ENCODE measurements at regions not wholly inside any gene's neighbourhood (a gene's known extent, or its start where the extent isn't known, plus 50 kb on each side); places are given as distances from the start of the nearest gene placed in this dataset.

- no peak overlapping the region for H3K9ac ChIP-seq
- 61 to 69% methylated on average over 5 of the region's 5 CpGs for WGBS, 2 experiments (ENCODE audit: low coverage in 1 of 2, low lambda C conversion rate in 2 of 2, missing lambda C conversion rate in 2 of 2)
- in situ Hi-C loops (cut with MboI): no loop called here
- H3F3A ChIP-seq (ENCODE audit: insufficient read depth): no peaks in the 10 kb centered on the region
- no peaks in the 10 kb centered on the region for H3K4me1 ChIP-seq (ENCODE audit: insufficient read depth)
- no peaks in the 10 kb centered on the region for H3K36me3 ChIP-seq (ENCODE audit: low read depth)
- TF ChIP-seq EZH2phosphoT487 (IDR thresholded peaks at IDR 0.05; ENCODE audit: insufficient read depth, low read depth): no peak
- no peak for TF ChIP-seq EZH2 (IDR thresholded peaks at IDR 0.05; ENCODE audit: insufficient read depth, poor library complexity, severe bottlenecking)
- no peak overlapping the region for H2AFZ ChIP-seq
- H3K27me3 ChIP-seq (replicated peaks; ENCODE audit: insufficient read depth): no peaks in the 10 kb centered on the region
- no peaks in the 10 kb centered on the region for H4K20me1 ChIP-seq (ENCODE audit: insufficient read depth)
- H3K9me2 ChIP-seq (ENCODE audit: insufficient read depth): no peaks in the 10 kb centered on the region
- no peak for DNase-seq
- no peak overlapping the region for H3K4me3 ChIP-seq
- no peaks in the 10 kb centered on the region for H3K79me2 ChIP-seq (ENCODE audit: insufficient read depth)
- H3K9me3 ChIP-seq (ENCODE audit: low read depth): no peaks in the 10 kb centered on the region
- no peak overlapping the region for H3K4me2 ChIP-seq (ENCODE audit: unreplicated experiment)
- no peak overlapping the region for H3K27ac ChIP-seq
Measured at GRCh38 chr11:115629456-115630015, 125.3 kb upstream of the CADM1 start.

DNA sequence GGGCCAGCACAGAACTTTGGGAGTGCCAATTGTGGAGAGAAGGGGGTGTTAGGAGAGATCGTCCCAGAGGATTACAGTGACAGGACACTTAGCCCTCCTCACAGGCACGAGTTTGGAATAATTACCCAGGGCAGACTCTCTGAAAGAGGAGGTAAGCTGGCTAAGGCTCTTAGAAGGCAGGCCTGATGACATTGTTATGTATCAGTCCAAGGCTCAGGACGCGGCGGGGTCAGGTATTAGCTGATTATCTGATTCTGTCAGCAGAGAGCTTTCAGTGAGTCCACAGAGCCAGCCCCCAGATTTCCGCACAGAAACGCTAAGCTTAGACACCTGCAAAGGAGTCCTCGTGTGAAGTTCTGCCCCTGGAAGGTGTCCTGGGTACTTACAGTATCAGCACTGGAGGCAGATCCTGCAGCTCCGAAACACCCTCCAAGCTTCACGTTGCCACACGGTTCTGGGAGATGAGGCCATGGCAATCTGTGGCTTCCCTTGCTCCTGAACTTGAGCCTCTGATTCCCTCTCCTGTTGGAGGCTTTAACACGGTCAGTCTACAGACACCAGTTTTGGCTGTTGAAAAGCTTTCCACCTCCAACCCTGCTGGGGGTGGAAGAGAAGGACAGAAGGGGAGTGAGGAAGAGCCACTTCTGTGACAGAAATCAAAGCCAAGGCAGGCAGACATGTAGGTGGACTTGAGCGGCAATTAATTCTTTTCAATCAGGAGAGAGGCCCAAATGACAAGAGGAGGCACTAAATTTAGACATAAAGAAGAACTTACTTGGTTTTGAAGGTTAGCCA is 123.6 kb upstream of the CADM1 start:
- Histone ChIP-seq H3K36me3 (ENCODE audit: low read depth) (no peaks in the 10 kb centered on the region), H3K27me3 (replicated peaks; ENCODE audit: insufficient read depth) (no peaks in the 10 kb centered on the region), H3K4me2 (ENCODE audit: unreplicated experiment) (no peak overlapping the region), H3K9ac (no peak overlapping the region), H3K79me2 (ENCODE audit: insufficient read depth) (no peaks in the 10 kb centered on the region), H3K9me3 (ENCODE audit: low read depth) (no peaks in the 10 kb centered on the region), H3K27ac (no peak overlapping the region), H3K4me1 (ENCODE audit: insufficient read depth) (no peaks in the 10 kb centered on the region), H3K9me2 (ENCODE audit: insufficient read depth) (no peaks in the 10 kb centered on the region), H3K4me3 (no peak overlapping the region), H4K20me1 (ENCODE audit: insufficient read depth) (no peaks in the 10 kb centered on the region), H2AFZ (no peak overlapping the region), H3F3A (ENCODE audit: insufficient read depth) (no peaks in the 10 kb centered on the region)
- TF ChIP-seq EZH2phosphoT487 (IDR thresholded peaks at IDR 0.05; ENCODE audit: insufficient read depth, low read depth): no peak
- TF ChIP-seq EZH2 (IDR thresholded peaks at IDR 0.05; ENCODE audit: insufficient read depth, poor library complexity, severe bottlenecking): no peak
- WGBS, 2 experiments (ENCODE audit: low coverage in 1 of 2, low lambda C conversion rate in 2 of 2, missing lambda C conversion rate in 2 of 2): 71 to 75% methylated on average over 13 of the region's 13 CpGs
- no peak for DNase-seq
- in situ Hi-C loops (cut with MboI): no loop called here

GRCh38 chr11:115627071-115627470 is 122.9 kb upstream of the CADM1 start:
- Histone ChIP-seq H3K79me2 (ENCODE audit: insufficient read depth) (no peaks in the 10 kb centered on the region), H2AFZ (no peak overlapping the region), H3K9me2 (ENCODE audit: insufficient read depth) (no peaks in the 10 kb centered on the region), H3K27ac (no peak overlapping the region), H3K27me3 (replicated peaks; ENCODE audit: insufficient read depth) (no peaks in the 10 kb centered on the region), H3K9ac (no peak overlapping the region), H3K4me1 (ENCODE audit: insufficient read depth) (peaks cover 6% of the 10 kb centered on the region; the same call in 1 of the 2 replicates), H3F3A (ENCODE audit: insufficient read depth) (0 out of 2 replicates have a peak, but pooled peaks cover 3% of the 10 kb centered on the region), H3K36me3 (ENCODE audit: low read depth) (no peaks in the 10 kb centered on the region), H3K4me3 (no peak overlapping the region), H3K4me2 (ENCODE audit: unreplicated experiment) (no peak overlapping the region), H4K20me1 (ENCODE audit: insufficient read depth) (no peaks in the 10 kb centered on the region), H3K9me3 (ENCODE audit: low read depth) (no peaks in the 10 kb centered on the region)
- DNase-seq: no peak
- TF ChIP-seq EZH2 (IDR thresholded peaks at IDR 0.05; ENCODE audit: insufficient read depth, poor library complexity, severe bottlenecking) (no peak), EZH2phosphoT487 (IDR thresholded peaks at IDR 0.05; ENCODE audit: insufficient read depth, low read depth) (no peak)
- in situ Hi-C loops (cut with MboI): no loop called here
- 72 to 76% methylated on average over 3 of the region's 3 CpGs for WGBS, 2 experiments (ENCODE audit: low coverage in 1 of 2, low lambda C conversion rate in 2 of 2, missing lambda C conversion rate in 2 of 2)

DNA sequence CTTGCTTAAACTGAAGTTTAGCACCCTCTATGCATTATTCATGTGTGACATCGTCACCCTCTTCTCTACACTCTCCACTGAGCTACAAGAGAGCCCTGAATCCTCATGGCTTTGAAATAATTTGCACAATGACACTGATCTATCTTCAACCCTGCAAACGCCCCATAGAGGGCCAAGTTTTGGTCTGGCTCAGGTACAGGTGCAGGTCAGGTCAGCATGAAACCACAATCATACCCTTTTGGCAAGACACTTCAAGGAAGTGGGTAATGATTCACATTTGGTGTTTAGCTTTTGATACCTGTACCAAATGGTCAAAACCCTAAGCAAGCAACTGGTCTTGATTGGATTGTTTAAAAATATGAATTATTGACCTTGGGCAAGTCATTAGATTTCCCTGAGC is 122.2 kb upstream of the CADM1 start:
- no peaks in the 10 kb centered on the region for H3K36me3 ChIP-seq (ENCODE audit: low read depth)

More for the DNA sequence above, 122.2 kb upstream of the CADM1 start:
- Histone ChIP-seq H3K4me1 (ENCODE audit: insufficient read depth) (peaks cover 6% of the 10 kb centered on the region; the same call in 1 of the 2 replicates), H3K4me3 (no peak overlapping the region), H3K9me3 (ENCODE audit: low read depth) (no peaks in the 10 kb centered on the region), H3K27me3 (replicated peaks; ENCODE audit: insufficient read depth) (no peaks in the 10 kb centered on the region), H3K27ac (no peak overlapping the region), H4K20me1 (ENCODE audit: insufficient read depth) (no peaks in the 10 kb centered on the region), H3F3A (ENCODE audit: insufficient read depth) (0 out of 2 replicates have a peak, but pooled peaks cover 3% of the 10 kb centered on the region), H3K79me2 (ENCODE audit: insufficient read depth) (no peaks in the 10 kb centered on the region), H3K9ac (no peak overlapping the region), H2AFZ (no peak overlapping the region), H3K9me2 (ENCODE audit: insufficient read depth) (no peaks in the 10 kb centered on the region), H3K4me2 (ENCODE audit: unreplicated experiment) (no peak overlapping the region)
- no peak for DNase-seq
- TF ChIP-seq EZH2phosphoT487 (IDR thresholded peaks at IDR 0.05; ENCODE audit: insufficient read depth, low read depth): no peak
- 55 to 65% methylated on average over 2 of the region's 2 CpGs for WGBS, 2 experiments (ENCODE audit: low coverage in 1 of 2, low lambda C conversion rate in 2 of 2, missing lambda C conversion rate in 2 of 2)
- in situ Hi-C loops (cut with MboI): no loop called here

Data from GM23248 (cell line).